ENCODE measurements at regions not wholly inside any gene's neighbourhood (a gene's known extent, or its start where the extent isn't known, plus 50 kb on each side); places are given as distances from the start of the nearest gene placed in this dataset.

DNA sequence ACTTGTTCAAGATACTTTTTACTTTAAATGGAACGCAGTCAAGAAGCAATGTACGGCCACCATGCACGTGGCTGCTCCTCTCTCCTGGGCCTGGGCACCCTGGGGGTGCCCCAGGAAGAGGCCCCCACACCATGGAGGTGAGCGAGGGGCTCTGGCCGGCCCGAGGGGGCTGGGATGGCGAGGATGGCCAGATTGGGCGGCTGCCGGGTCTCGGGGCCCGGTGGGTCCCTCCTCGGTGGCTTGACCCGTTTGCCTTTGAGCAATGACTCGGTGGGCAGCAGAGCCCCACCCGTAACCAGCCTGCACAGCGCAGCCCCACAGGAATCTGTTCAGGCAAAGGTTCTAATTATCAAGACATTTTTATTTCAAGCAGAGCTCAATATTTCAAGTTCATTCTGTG, 167.4 kb downstream of the BRD1 start:
- TF ChIP-seq, protein P1, sequence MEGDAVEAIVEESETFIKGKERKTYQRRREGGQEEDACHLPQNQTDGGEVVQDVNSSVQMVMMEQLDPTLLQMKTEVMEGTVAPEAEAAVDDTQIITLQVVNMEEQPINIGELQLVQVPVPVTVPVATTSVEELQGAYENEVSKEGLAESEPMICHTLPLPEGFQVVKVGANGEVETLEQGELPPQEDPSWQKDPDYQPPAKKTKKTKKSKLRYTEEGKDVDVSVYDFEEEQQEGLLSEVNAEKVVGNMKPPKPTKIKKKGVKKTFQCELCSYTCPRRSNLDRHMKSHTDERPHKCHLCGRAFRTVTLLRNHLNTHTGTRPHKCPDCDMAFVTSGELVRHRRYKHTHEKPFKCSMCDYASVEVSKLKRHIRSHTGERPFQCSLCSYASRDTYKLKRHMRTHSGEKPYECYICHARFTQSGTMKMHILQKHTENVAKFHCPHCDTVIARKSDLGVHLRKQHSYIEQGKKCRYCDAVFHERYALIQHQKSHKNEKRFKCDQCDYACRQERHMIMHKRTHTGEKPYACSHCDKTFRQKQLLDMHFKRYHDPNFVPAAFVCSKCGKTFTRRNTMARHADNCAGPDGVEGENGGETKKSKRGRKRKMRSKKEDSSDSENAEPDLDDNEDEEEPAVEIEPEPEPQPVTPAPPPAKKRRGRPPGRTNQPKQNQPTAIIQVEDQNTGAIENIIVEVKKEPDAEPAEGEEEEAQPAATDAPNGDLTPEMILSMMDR (IDR thresholded peaks at IDR 0.05) = no peak
- TF ChIP-seq EP300 (IDR thresholded peaks at IDR 0.05) (no peak), POLR2AphosphoS5 (IDR thresholded peaks at IDR 0.05) (no peak)
